ENCODE measurements at regions not wholly inside any gene's neighbourhood (a gene's known extent, or its start where the extent isn't known, plus 50 kb on each side); places are given as distances from the start of the nearest gene placed in this dataset.

GRCh38 chr12:92294676-92295440 lies 149.2 kb upstream of the BTG1 start:
- no peak for DNase-seq

GRCh38 chr12:92292016-92292415 lies 146.4 kb upstream of the BTG1 start:
- DNase-seq: no peak

GRCh38 chr12:92290886-92291285 lies 145.2 kb upstream of the BTG1 start:
- DNase-seq: peak; percentile 6

- no peak for DNase-seq
These were observed 144.7 kb upstream of the BTG1 start for GRCh38 chr12:92290350-92290695.

- DNase-seq: peak; percentile 45
These were observed 144.1 kb upstream of the BTG1 start for GRCh38 chr12:92289629-92290349.

GRCh38 chr12:92288561-92288960 lies 142.9 kb upstream of the BTG1 start:
- no peak for DNase-seq

GRCh38 chr12:92278378-92278828 lies 132.8 kb upstream of the BTG1 start:
- no peak for DNase-seq

- no peak for DNase-seq
These were observed 132.1 kb upstream of the BTG1 start for GRCh38 chr12:92277795-92278194.

- no peak for DNase-seq
These were observed 130.6 kb upstream of the BTG1 start for GRCh38 chr12:92276276-92276675.

- no peak for DNase-seq
These were observed 130.0 kb upstream of the BTG1 start for GRCh38 chr12:92275443-92276154.

GRCh38 chr12:92273076-92273475 lies 127.4 kb upstream of the BTG1 start:
- no peak for DNase-seq

- DNase-seq: no peak
These were observed 126.7 kb upstream of the BTG1 start for GRCh38 chr12:92272061-92272964.

GRCh38 chr12:92271341-92271740 lies 125.7 kb upstream of the BTG1 start:
- no peak for DNase-seq

GRCh38 chr12:92270521-92270920 lies 124.9 kb upstream of the BTG1 start:
- DNase-seq: no peak

GRCh38 chr12:92268946-92269345 lies 123.3 kb upstream of the BTG1 start:
- no peak for DNase-seq

- no peak for DNase-seq
These were observed 116.0 kb upstream of the BTG1 start for GRCh38 chr12:92261692-92262091.

GRCh38 chr12:92261071-92261470 lies 115.4 kb upstream of the BTG1 start:
- no peak for DNase-seq

GRCh38 chr12:92259696-92260251 lies 114.1 kb upstream of the BTG1 start:
- DNase-seq: no peak

- no peak for DNase-seq
These were observed 113.6 kb upstream of the BTG1 start for GRCh38 chr12:92259291-92259690.

- no peak for DNase-seq
These were observed 111.6 kb upstream of the BTG1 start for GRCh38 chr12:92257261-92257660.

GRCh38 chr12:92255741-92256140 lies 110.1 kb upstream of the BTG1 start:
- no peak for DNase-seq

- no peak for DNase-seq
These were observed 107.7 kb upstream of the BTG1 start for GRCh38 chr12:92253301-92253700.
